ENCODE measurements at regions not wholly inside any gene's neighbourhood (a gene's known extent, or its start where the extent isn't known, plus 50 kb on each side); places are given as distances from the start of the nearest gene placed in this dataset.

DNA sequence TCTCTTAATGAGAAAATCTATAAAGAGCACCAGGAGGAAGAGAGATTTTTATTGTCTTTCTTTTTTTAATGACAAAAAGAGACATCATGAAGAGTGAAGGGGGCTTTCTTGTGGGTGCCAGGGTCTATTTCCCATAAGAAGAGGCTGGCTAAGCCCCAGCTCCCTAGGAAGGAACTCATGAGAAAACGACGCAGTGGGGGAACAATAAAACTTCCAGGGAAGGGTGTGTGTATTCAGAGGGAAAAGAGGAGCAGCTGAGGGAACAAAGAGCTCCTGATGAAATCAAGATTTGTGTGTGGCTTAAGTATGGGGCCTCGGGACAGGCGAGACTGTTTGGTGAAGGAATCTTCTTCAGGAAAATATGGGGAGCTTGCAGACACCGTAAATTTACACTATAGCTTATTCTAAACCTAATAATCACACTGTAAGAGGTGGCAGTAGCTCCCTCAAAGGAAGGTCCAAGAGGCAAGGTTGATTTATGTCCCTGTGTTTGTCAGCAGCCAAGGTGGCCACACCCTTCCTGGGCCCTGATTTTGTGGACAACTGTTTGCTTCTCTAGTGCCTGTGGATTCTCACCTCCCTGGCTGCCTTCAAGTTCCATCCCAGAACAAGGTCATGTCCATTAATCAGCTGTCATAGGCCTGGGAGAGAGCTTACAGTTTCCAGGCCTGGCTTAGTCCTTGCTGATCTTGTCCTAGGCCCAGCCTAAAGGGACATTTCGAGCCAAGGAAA lies 615.7 kb downstream of the INSC start:
- TF ChIP-seq, protein P1, sequence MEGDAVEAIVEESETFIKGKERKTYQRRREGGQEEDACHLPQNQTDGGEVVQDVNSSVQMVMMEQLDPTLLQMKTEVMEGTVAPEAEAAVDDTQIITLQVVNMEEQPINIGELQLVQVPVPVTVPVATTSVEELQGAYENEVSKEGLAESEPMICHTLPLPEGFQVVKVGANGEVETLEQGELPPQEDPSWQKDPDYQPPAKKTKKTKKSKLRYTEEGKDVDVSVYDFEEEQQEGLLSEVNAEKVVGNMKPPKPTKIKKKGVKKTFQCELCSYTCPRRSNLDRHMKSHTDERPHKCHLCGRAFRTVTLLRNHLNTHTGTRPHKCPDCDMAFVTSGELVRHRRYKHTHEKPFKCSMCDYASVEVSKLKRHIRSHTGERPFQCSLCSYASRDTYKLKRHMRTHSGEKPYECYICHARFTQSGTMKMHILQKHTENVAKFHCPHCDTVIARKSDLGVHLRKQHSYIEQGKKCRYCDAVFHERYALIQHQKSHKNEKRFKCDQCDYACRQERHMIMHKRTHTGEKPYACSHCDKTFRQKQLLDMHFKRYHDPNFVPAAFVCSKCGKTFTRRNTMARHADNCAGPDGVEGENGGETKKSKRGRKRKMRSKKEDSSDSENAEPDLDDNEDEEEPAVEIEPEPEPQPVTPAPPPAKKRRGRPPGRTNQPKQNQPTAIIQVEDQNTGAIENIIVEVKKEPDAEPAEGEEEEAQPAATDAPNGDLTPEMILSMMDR (conservative IDR thresholded peaks at IDR 0.05) = no peak
- H3K4me1 ChIP-seq (ENCODE audit: control insufficient read depth, insufficient read depth, low read length) = peaks cover 7% of the 10 kb centered on the region
- Mint-ChIP-seq H3K4me1 (peaks cover 5% of the 10 kb centered on the region), H3K27ac (no peak overlapping the region), H3K36me3 (ENCODE audit: low read depth) (no peaks in the 10 kb centered on the region), H3K4me3 (no peak overlapping the region), H3K27me3 (ENCODE audit: insufficient read depth) (peaks cover 2% of the 10 kb centered on the region), H3K9me3 (no peaks in the 10 kb centered on the region)
- H3K27me3 ChIP-seq (ENCODE audit: control insufficient read depth, insufficient read depth, low read length, poor library complexity, severe bottlenecking) = no peaks in the 10 kb centered on the region
- no peak overlapping the region for H3K9ac ChIP-seq (ENCODE audit: extremely low read depth, low read length, poor library complexity, severe bottlenecking)
- no peak overlapping the region for H3K4me3 ChIP-seq (ENCODE audit: low read length)
- WGBS, 2 experiments (ENCODE audit: insufficient coverage in 1 of 2, insufficient read length in 1 of 2) = 79% methylated on average over 4 to 6 of the region's 6 CpGs
- H3K9me3 ChIP-seq (ENCODE audit: control insufficient read depth, low read length) = no peaks in the 10 kb centered on the region
- no peaks in the 10 kb centered on the region for H3K36me3 ChIP-seq (ENCODE audit: control insufficient read depth, insufficient read depth, low read length)
- no peak for DNase-seq
- H3K27ac ChIP-seq (ENCODE audit: low read depth, low read length) = no peak overlapping the region

DNA sequence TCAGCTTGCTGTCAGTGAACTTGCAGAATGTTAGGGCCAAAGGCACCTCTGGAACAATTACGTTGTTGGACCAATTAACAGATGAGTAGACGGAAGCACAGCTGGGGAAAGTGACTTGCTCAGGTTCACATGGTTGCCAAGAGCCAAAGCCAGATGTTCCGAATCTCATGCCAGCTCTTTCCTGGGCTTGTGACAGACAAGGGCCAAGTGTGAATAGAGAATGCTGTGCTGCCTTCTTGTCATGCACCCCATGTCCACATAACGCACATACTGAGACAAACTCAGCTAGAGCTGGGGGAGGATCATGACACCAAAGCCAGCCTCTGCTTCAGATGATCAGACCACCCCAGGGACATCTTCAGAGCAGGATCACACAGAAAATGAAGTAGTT lies 616.3 kb downstream of the INSC start:
- no peak overlapping the region for H3K27ac ChIP-seq (ENCODE audit: low read depth, low read length)
- no peaks in the 10 kb centered on the region for H3K27me3 ChIP-seq (ENCODE audit: control insufficient read depth, insufficient read depth, low read length, poor library complexity, severe bottlenecking)
- Mint-ChIP-seq H3K9me3 (no peaks in the 10 kb centered on the region), H3K27me3 (ENCODE audit: insufficient read depth) (peaks cover 2% of the 10 kb centered on the region), H3K4me3 (no peak overlapping the region), H3K36me3 (ENCODE audit: low read depth) (no peaks in the 10 kb centered on the region), H3K4me1 (peaks cover 5% of the 10 kb centered on the region), H3K27ac (no peak overlapping the region)
- WGBS, 2 experiments (ENCODE audit: insufficient coverage in 1 of 2, insufficient read length in 1 of 2) = 84 to 96% methylated on average over 3 to 4 of the region's 4 CpGs
- TF ChIP-seq, protein P1 (conservative IDR thresholded peaks at IDR 0.05) = no peak
- no peak for DNase-seq
- no peak overlapping the region for H3K4me3 ChIP-seq (ENCODE audit: low read length)
- H3K4me1 ChIP-seq (ENCODE audit: control insufficient read depth, insufficient read depth, low read length) = peaks cover 7% of the 10 kb centered on the region
- no peak overlapping the region for H3K9ac ChIP-seq (ENCODE audit: extremely low read depth, low read length, poor library complexity, severe bottlenecking)
- H3K9me3 ChIP-seq (ENCODE audit: control insufficient read depth, low read length) = no peaks in the 10 kb centered on the region
- no peaks in the 10 kb centered on the region for H3K36me3 ChIP-seq (ENCODE audit: control insufficient read depth, insufficient read depth, low read length)

DNA sequence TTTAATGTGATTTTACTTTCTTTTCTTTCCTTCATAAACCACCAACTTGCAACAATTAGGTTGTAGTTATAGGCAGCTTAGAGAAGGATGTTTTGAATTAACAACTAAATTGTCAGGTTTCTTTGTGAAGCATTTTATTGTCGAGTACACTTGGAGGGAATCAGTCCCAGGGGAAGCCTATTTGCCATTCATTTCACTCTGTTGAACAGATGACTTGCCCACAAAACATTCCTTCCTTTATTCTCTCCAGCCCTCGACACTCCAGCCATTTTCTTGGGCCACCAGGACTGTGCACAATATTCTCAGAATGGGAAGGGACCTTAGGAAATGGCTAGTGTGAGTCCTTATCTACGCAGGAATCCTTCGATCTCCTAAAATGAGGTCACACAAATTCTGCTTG lies 620.6 kb downstream of the SOX6 start:
- Mint-ChIP-seq H3K4me3 (no peak overlapping the region), H3K27ac (no peak overlapping the region), H3K9me3 (no peaks in the 10 kb centered on the region)

More for the DNA sequence above, 620.6 kb downstream of the SOX6 start:
- 90 to 93% methylated on average over 4 of the region's 4 CpGs for WGBS, 2 experiments (ENCODE audit: insufficient coverage in 1 of 2, insufficient read length in 1 of 2)
- no peak for DNase-seq
- peaks cover under 1% of the 10 kb centered on the region for H3K4me1 ChIP-seq (ENCODE audit: control insufficient read depth, insufficient read depth, low read length)
- Mint-ChIP-seq H3K4me1 (no peaks in the 10 kb centered on the region), H3K27me3 (ENCODE audit: insufficient read depth) (peaks cover 2% of the 10 kb centered on the region), H3K36me3 (ENCODE audit: low read depth) (no peaks in the 10 kb centered on the region)
- TF ChIP-seq, protein P1 (conservative IDR thresholded peaks at IDR 0.05) = no peak
- no peak overlapping the region for H3K9ac ChIP-seq (ENCODE audit: extremely low read depth, low read length, poor library complexity, severe bottlenecking)
- H3K36me3 ChIP-seq (ENCODE audit: control insufficient read depth, insufficient read depth, low read length) = no peaks in the 10 kb centered on the region
- no peaks in the 10 kb centered on the region for H3K27me3 ChIP-seq (ENCODE audit: control insufficient read depth, insufficient read depth, low read length, poor library complexity, severe bottlenecking)
- no peaks in the 10 kb centered on the region for H3K9me3 ChIP-seq (ENCODE audit: control insufficient read depth, low read length)
- H3K27ac ChIP-seq (ENCODE audit: low read depth, low read length) = no peak overlapping the region
- H3K4me3 ChIP-seq (ENCODE audit: low read length) = no peak overlapping the region

All from endodermal cell (in vitro differentiated cells).